ENCODE measurements at regions not wholly inside any gene's neighbourhood (a gene's known extent, or its start where the extent isn't known, plus 50 kb on each side); places are given as distances from the start of the nearest gene placed in this dataset.

DNA sequence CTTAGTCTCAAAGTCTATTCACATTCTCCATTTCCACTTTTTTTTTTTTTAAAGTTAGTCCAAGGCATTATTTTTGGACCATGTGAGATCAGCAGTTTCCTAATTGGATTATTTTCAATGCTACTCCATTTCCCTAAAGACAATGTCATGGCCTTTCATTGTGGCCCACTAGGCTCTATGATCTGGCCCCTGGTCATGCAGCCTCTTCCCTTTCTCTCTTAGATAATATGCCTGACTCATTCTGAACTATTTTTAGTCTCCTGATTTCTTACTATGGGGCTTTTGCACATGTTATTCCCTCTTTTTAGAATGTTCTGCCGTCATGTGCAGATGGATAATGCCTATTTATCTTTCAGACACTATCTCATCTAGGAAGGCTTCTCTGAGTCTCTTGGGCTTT, 157.3 kb downstream of the TMA16 start:
- Mint-ChIP-seq H3K27me3 (ENCODE audit: low read depth) (no peaks in the 10 kb centered on the region), H3K27ac (no peak overlapping the region)
- TF ChIP-seq CTCF (IDR thresholded peaks at IDR 0.05; ENCODE audit: unreplicated experiment in 3 of 3), result no peak

DNA sequence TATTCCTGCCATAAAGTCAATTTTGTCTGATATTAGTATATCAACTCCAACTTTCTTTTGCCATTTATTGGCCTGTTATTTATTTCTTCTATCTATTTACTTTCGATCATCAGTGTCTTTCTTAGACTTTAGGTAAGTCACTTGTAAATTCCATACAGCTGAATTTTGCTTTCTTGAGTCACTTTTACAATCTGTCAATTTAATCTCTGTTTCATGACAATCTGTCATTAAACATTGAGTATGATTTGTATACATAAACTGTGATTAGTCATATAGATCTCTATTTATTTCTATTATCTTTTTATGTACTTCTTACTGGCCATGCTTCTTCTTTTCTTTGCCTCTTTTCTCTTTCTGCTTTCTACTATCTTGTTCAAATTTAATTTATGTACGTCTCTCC, 160.1 kb downstream of the TMA16 start:
- Mint-ChIP-seq H3K27me3 (ENCODE audit: low read depth) (no peaks in the 10 kb centered on the region), H3K4me3 (no peak overlapping the region), H3K27ac (no peak overlapping the region), H3K36me3 (ENCODE audit: low read depth) (no peaks in the 10 kb centered on the region), H3K4me1 (no peaks in the 10 kb centered on the region), H3K9me3 (peaks cover 3% of the 10 kb centered on the region)
- no peak for TF ChIP-seq CTCF (IDR thresholded peaks at IDR 0.05; ENCODE audit: unreplicated experiment in 3 of 3)

More for the DNA sequence above, 157.3 kb downstream of the TMA16 start:
- no peaks in the 10 kb centered on the region for H3K4me1 Mint-ChIP-seq
- H3K9me3 Mint-ChIP-seq, result peaks cover under 1% of the 10 kb centered on the region
- H3K36me3 Mint-ChIP-seq (ENCODE audit: low read depth), result no peaks in the 10 kb centered on the region
- no peak overlapping the region for H3K4me3 Mint-ChIP-seq

DNA sequence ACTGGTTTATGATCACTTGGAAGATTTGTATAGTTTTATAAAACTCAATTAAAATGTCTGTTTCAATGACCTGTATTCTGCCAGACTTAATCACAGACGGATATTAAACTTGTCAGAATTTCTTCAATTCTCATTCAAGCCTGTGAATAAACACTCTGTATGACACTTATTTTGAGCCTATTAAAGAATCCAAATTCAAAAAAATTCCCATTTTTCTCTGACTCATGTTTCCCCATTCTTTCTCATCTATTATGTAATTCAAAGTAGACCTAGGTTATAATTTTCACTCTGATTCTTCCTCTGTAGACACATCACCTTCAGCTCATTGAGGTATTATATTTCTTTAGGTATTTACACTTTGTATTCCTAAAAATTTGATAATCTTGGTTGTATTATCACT, 166.1 kb downstream of the TMA16 start:
- Mint-ChIP-seq H3K27ac (no peak overlapping the region), H3K36me3 (ENCODE audit: low read depth) (no peaks in the 10 kb centered on the region), H3K4me3 (no peak overlapping the region), H3K4me1 (no peaks in the 10 kb centered on the region), H3K27me3 (ENCODE audit: low read depth) (no peaks in the 10 kb centered on the region), H3K9me3 (peaks cover 3% of the 10 kb centered on the region)
- no peak for TF ChIP-seq CTCF (IDR thresholded peaks at IDR 0.05; ENCODE audit: unreplicated experiment in 3 of 3)

GRCh38 chr4:163662768-163663167, 168.3 kb downstream of the TMA16 start:
- H3K27me3 Mint-ChIP-seq (ENCODE audit: low read depth), result no peaks in the 10 kb centered on the region
- no peaks in the 10 kb centered on the region for H3K4me1 Mint-ChIP-seq
- H3K27ac Mint-ChIP-seq, result no peak overlapping the region
- H3K36me3 Mint-ChIP-seq (ENCODE audit: low read depth), result no peaks in the 10 kb centered on the region
- no peak overlapping the region for H3K4me3 Mint-ChIP-seq
- no peak for TF ChIP-seq CTCF (IDR thresholded peaks at IDR 0.05; ENCODE audit: unreplicated experiment in 3 of 3)
- no peaks in the 10 kb centered on the region for H3K9me3 Mint-ChIP-seq

DNA sequence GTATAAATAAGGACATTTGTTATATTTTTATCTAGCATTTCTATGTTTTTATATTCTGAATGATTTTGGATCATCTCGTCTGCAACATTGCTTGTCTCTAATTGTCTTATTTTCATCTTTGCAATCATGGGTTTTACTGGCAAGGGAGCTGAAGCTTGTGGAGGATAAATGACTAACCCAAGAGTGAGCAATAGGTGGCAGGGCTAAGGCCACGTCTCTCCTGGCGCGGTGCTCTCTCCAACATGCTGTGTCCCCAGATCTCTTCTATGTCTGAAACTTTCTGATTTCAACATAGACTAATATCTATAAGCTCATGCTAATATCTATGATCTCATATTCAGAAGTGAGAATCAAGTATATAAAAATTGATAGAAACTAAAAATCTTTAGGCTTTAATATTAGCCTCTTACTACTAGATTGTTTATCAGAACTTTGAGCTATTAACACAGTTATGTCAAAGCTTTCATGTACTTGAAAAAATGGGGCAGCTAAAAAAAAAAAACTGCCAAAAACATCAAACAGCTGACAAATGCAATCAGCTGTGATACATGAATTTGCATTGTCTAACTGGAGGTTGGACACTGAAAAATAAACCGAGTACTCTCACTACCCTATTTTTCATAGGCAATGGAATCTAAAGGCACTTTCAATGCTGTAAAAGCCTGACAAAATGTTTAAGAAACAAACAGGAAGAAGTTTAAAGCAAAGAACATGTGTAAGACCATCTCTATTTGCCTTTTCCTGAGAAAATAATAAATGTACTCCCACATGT, 169.2 kb downstream of the TMA16 start:
- TF ChIP-seq CTCF (IDR thresholded peaks at IDR 0.05; ENCODE audit: unreplicated experiment in 3 of 3), result no peak
- Mint-ChIP-seq H3K27ac (no peak overlapping the region), H3K9me3 (no peaks in the 10 kb centered on the region), H3K36me3 (ENCODE audit: low read depth) (no peaks in the 10 kb centered on the region), H3K4me3 (no peak overlapping the region), H3K4me1 (no peaks in the 10 kb centered on the region), H3K27me3 (ENCODE audit: low read depth) (no peaks in the 10 kb centered on the region)

DNA sequence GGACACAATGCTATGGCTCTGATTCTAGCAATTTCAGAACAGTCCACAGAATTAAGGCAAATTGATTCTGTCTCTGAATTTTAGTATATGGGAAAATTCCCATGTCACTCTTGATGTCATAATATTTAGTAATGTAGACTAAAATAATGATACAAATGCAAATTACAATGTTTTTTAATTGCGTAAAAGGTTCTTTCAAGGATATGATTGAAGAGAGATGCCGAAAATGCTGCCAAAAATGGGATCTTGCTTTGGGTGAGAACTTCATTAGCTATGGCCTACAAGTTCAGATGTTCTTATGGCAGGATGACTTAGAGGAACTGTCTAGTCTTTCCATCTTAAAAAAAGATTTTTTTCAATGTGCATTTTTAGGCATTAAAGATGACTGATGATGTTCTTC, 170.6 kb downstream of the TMA16 start:
- Mint-ChIP-seq H3K4me3 (no peak overlapping the region), H3K27ac (no peak overlapping the region), H3K36me3 (ENCODE audit: low read depth) (no peaks in the 10 kb centered on the region), H3K4me1 (no peaks in the 10 kb centered on the region), H3K27me3 (ENCODE audit: low read depth) (no peaks in the 10 kb centered on the region), H3K9me3 (no peaks in the 10 kb centered on the region)
- TF ChIP-seq CTCF (IDR thresholded peaks at IDR 0.05; ENCODE audit: unreplicated experiment in 3 of 3), result no peak

All from nephron (organoid).